ENCODE measurements at regions not wholly inside any gene's neighbourhood (a gene's known extent, or its start where the extent isn't known, plus 50 kb on each side); places are given as distances from the start of the nearest gene placed in this dataset.

DNA sequence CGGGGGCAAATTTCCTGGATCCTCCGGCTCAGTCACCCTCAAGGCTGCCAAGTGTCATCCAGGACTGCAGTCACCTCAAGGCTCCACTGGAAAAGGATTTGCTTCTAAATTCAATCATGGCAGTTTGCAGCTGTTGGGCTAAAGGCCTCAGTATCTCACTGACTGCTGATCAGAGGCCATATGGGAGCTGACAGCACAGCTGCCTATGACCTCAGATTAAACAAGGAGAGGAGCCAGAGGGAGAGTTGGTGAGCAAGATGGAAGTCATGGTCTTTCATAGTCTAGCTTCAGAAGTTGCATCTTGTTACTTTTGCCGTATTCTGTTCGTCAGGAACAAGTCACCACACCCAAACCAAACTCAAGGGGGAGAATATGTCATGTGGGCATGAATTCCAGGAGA lies 849.7 kb downstream of the UQCRFS1 start:
- Histone ChIP-seq H2BK12ac (ENCODE audit: low read length) (no peak overlapping the region), H2BK120ac (ENCODE audit: low read depth, low read length) (no peak overlapping the region), H2AK5ac (ENCODE audit: low read depth, low read length) (no peak overlapping the region), H3K9me3 (replicated peaks in 1 of 2; ENCODE audit: control insufficient read depth in 2 of 2, insufficient read depth in 1 of 2, low read depth in 1 of 2, low read length in 2 of 2) (no peaks in the 10 kb centered on the region), H3K27ac (replicated peaks; ENCODE audit: low read length) (no peak overlapping the region), H3K27me3 (ENCODE audit: control insufficient read depth in 3 of 3, insufficient read depth in 3 of 3, low read depth in 1 of 3, low read length in 3 of 3) (no peaks in the 10 kb centered on the region), H3K18ac (ENCODE audit: low read length) (no peak overlapping the region), H3K4me1 (ENCODE audit: control insufficient read depth in 2 of 2, insufficient read depth in 1 of 2, low read depth in 1 of 2, low read length in 2 of 2) (no peaks in the 10 kb centered on the region), H3K23ac (ENCODE audit: low read depth, low read length, poor library complexity) (no peak overlapping the region), H3K9ac (ENCODE audit: low read depth, low read length, poor library complexity) (no peak overlapping the region), H2BK5ac (ENCODE audit: low read length) (no peak overlapping the region), H3K4me2 (ENCODE audit: insufficient read depth, low read length, poor library complexity, severe bottlenecking) (no peak overlapping the region), H2BK15ac (ENCODE audit: low read length) (no peak overlapping the region), H3K36me3 (replicated peaks in 1 of 2; ENCODE audit: control insufficient read depth in 2 of 2, insufficient read depth in 2 of 2, low read length in 2 of 2) (no peaks in the 10 kb centered on the region), H3K4ac (ENCODE audit: low read length) (no peak overlapping the region), H4K91ac (ENCODE audit: low read depth, low read length, poor library complexity) (no peak overlapping the region), H4K8ac (ENCODE audit: low read depth, low read length) (no peak overlapping the region), H2AFZ (ENCODE audit: low read length) (no peak overlapping the region), H3K79me1 (ENCODE audit: low read depth, low read length) (no peaks in the 10 kb centered on the region), H3K4me3 (ENCODE audit: low read length in 2 of 2) (no peak overlapping the region), H3K14ac (ENCODE audit: low read length) (no peak overlapping the region)
- no peak for DNase-seq (ENCODE audit: low spot score)
- no CpG with 5 or more reads among the region's 4 CpGs for WGBS, 2 donors (ENCODE audit: extremely low coverage in 2 of 2, insufficient read length in 2 of 2, insufficient replicate concordance in 1 of 2)

- Histone ChIP-seq H3K79me1 (ENCODE audit: low read depth, low read length) (no peaks in the 10 kb centered on the region), H2BK12ac (ENCODE audit: low read length) (no peak overlapping the region), H2BK120ac (ENCODE audit: low read depth, low read length) (no peak overlapping the region), H2AK5ac (ENCODE audit: low read depth, low read length) (no peak overlapping the region), H3K9me3 (replicated peaks in 1 of 2; ENCODE audit: control insufficient read depth in 2 of 2, insufficient read depth in 1 of 2, low read depth in 1 of 2, low read length in 2 of 2) (no peaks in the 10 kb centered on the region), H4K91ac (ENCODE audit: low read depth, low read length, poor library complexity) (no peak overlapping the region), H2BK5ac (ENCODE audit: low read length) (no peak overlapping the region), H3K4me1 (ENCODE audit: control insufficient read depth in 2 of 2, insufficient read depth in 1 of 2, low read depth in 1 of 2, low read length in 2 of 2) (no peaks in the 10 kb centered on the region), H3K4ac (ENCODE audit: low read length) (no peak overlapping the region), H3K4me2 (ENCODE audit: insufficient read depth, low read length, poor library complexity, severe bottlenecking) (no peak overlapping the region), H4K8ac (ENCODE audit: low read depth, low read length) (no peak overlapping the region), H3K36me3 (replicated peaks in 1 of 2; ENCODE audit: control insufficient read depth in 2 of 2, insufficient read depth in 2 of 2, low read length in 2 of 2) (no peaks in the 10 kb centered on the region), H3K14ac (ENCODE audit: low read length) (no peak overlapping the region), H2BK15ac (ENCODE audit: low read length) (no peak overlapping the region), H3K18ac (ENCODE audit: low read length) (no peak overlapping the region), H3K27ac (replicated peaks; ENCODE audit: low read length) (no peak overlapping the region), H3K9ac (ENCODE audit: low read depth, low read length, poor library complexity) (no peak overlapping the region), H3K4me3 (ENCODE audit: low read length in 2 of 2) (no peak overlapping the region), H2AFZ (ENCODE audit: low read length) (no peak overlapping the region), H3K23ac (ENCODE audit: low read depth, low read length, poor library complexity) (no peak overlapping the region), H3K27me3 (ENCODE audit: control insufficient read depth in 3 of 3, insufficient read depth in 3 of 3, low read depth in 1 of 3, low read length in 3 of 3) (no peaks in the 10 kb centered on the region)
- no CpG with 5 or more reads among the region's 2 CpGs for WGBS, 2 donors (ENCODE audit: extremely low coverage in 2 of 2, insufficient read length in 2 of 2, insufficient replicate concordance in 1 of 2)
- DNase-seq (ENCODE audit: low spot score) = no peak
Measured at GRCh38 chr19:28359431-28360414, 853.2 kb downstream of the UQCRFS1 start.

GRCh38 chr19:28358633-28359032 lies 854.3 kb downstream of the UQCRFS1 start:
- no peak for DNase-seq (ENCODE audit: low spot score)
- H3K79me1 ChIP-seq (ENCODE audit: low read depth, low read length) = no peaks in the 10 kb centered on the region
- no peak overlapping the region for H3K27ac ChIP-seq (replicated peaks; ENCODE audit: low read length)
- H2BK5ac ChIP-seq (ENCODE audit: low read length) = no peak overlapping the region
- no peaks in the 10 kb centered on the region for H3K27me3 ChIP-seq (ENCODE audit: control insufficient read depth in 3 of 3, insufficient read depth in 3 of 3, low read depth in 1 of 3, low read length in 3 of 3)
- H3K9ac ChIP-seq (ENCODE audit: low read depth, low read length, poor library complexity) = no peak overlapping the region
- H3K4me2 ChIP-seq (ENCODE audit: insufficient read depth, low read length, poor library complexity, severe bottlenecking) = no peak overlapping the region
- H3K23ac ChIP-seq (ENCODE audit: low read depth, low read length, poor library complexity) = no peak overlapping the region
- no peak overlapping the region for H2BK15ac ChIP-seq (ENCODE audit: low read length)
- H2AK5ac ChIP-seq (ENCODE audit: low read depth, low read length) = no peak overlapping the region
- H3K9me3 ChIP-seq (replicated peaks in 1 of 2; ENCODE audit: control insufficient read depth in 2 of 2, insufficient read depth in 1 of 2, low read depth in 1 of 2, low read length in 2 of 2) = no peaks in the 10 kb centered on the region
- H3K14ac ChIP-seq (ENCODE audit: low read length) = no peak overlapping the region
- no peak overlapping the region for H3K4me3 ChIP-seq (ENCODE audit: low read length in 2 of 2)
- H2BK12ac ChIP-seq (ENCODE audit: low read length) = no peak overlapping the region
- no peaks in the 10 kb centered on the region for H3K4me1 ChIP-seq (ENCODE audit: control insufficient read depth in 2 of 2, insufficient read depth in 1 of 2, low read depth in 1 of 2, low read length in 2 of 2)
- no peak overlapping the region for H2BK120ac ChIP-seq (ENCODE audit: low read depth, low read length)
- no peaks in the 10 kb centered on the region for H3K36me3 ChIP-seq (replicated peaks in 1 of 2; ENCODE audit: control insufficient read depth in 2 of 2, insufficient read depth in 2 of 2, low read length in 2 of 2)
- no peak overlapping the region for H4K91ac ChIP-seq (ENCODE audit: low read depth, low read length, poor library complexity)
- H3K18ac ChIP-seq (ENCODE audit: low read length) = no peak overlapping the region
- no CpG with 5 or more reads among the region's 2 CpGs for whole genome bisulfite sequencing, 2 donors (ENCODE audit: extremely low coverage in 2 of 2, insufficient read length in 2 of 2, insufficient replicate concordance in 1 of 2)
- no peak overlapping the region for H4K8ac ChIP-seq (ENCODE audit: low read depth, low read length)
- H3K4ac ChIP-seq (ENCODE audit: low read length) = no peak overlapping the region
- H2AFZ ChIP-seq (ENCODE audit: low read length) = no peak overlapping the region

DNA sequence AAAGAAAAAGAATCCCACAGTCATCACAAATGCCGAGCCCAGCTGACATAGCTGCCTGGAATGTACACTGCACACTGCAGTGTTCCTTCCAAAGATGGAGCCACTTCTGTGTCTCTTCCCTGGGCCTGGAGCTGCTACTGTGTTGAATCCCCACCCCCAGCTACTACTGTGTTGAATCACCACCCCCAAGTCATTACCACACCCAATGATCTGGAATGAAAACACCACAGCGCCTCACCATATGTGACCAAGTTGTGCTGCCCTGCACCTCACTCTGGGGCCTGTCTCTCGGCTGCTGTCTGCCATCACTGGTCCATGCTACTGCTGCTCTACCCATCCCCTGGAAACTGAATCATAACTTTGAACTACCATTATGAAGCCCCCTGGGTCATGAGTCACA lies 861.2 kb downstream of the UQCRFS1 start:
- no peaks in the 10 kb centered on the region for H3K36me3 ChIP-seq (replicated peaks in 1 of 2; ENCODE audit: control insufficient read depth in 2 of 2, insufficient read depth in 2 of 2, low read length in 2 of 2)
- H3K27me3 ChIP-seq (ENCODE audit: control insufficient read depth in 3 of 3, insufficient read depth in 3 of 3, low read depth in 1 of 3, low read length in 3 of 3) = no peaks in the 10 kb centered on the region
- H2AK5ac ChIP-seq (ENCODE audit: low read depth, low read length) = no peak overlapping the region
- H3K23ac ChIP-seq (ENCODE audit: low read depth, low read length, poor library complexity) = no peak overlapping the region
- H3K14ac ChIP-seq (ENCODE audit: low read length) = no peak overlapping the region
- no peak overlapping the region for H2BK5ac ChIP-seq (ENCODE audit: low read length)
- H3K18ac ChIP-seq (ENCODE audit: low read length) = no peak overlapping the region
- H3K4me3 ChIP-seq (ENCODE audit: low read length in 2 of 2) = no peak overlapping the region
- no peaks in the 10 kb centered on the region for H3K4me1 ChIP-seq (ENCODE audit: control insufficient read depth in 2 of 2, insufficient read depth in 1 of 2, low read depth in 1 of 2, low read length in 2 of 2)
- no peak for DNase-seq (ENCODE audit: low spot score)
- no peak overlapping the region for H2BK120ac ChIP-seq (ENCODE audit: low read depth, low read length)
- H3K27ac ChIP-seq (replicated peaks; ENCODE audit: low read length) = no peak overlapping the region
- H2AFZ ChIP-seq (ENCODE audit: low read length) = no peak overlapping the region
- no peak overlapping the region for H2BK12ac ChIP-seq (ENCODE audit: low read length)
- H4K8ac ChIP-seq (ENCODE audit: low read depth, low read length) = no peak overlapping the region
- no peaks in the 10 kb centered on the region for H3K9me3 ChIP-seq (replicated peaks in 1 of 2; ENCODE audit: control insufficient read depth in 2 of 2, insufficient read depth in 1 of 2, low read depth in 1 of 2, low read length in 2 of 2)
- H2BK15ac ChIP-seq (ENCODE audit: low read length) = no peak overlapping the region
- H4K91ac ChIP-seq (ENCODE audit: low read depth, low read length, poor library complexity) = no peak overlapping the region
- WGBS, 2 donors (ENCODE audit: extremely low coverage in 2 of 2, insufficient read length in 2 of 2, insufficient replicate concordance in 1 of 2) = no CpG with 5 or more reads among the region's 3 CpGs
- peaks cover 2% of the 10 kb centered on the region for H3K79me1 ChIP-seq (ENCODE audit: low read depth, low read length)
- H3K9ac ChIP-seq (ENCODE audit: low read depth, low read length, poor library complexity) = no peak overlapping the region
- H3K4me2 ChIP-seq (ENCODE audit: insufficient read depth, low read length, poor library complexity, severe bottlenecking) = no peak overlapping the region
- no peak overlapping the region for H3K4ac ChIP-seq (ENCODE audit: low read length)

All from neuronal stem cell (in vitro differentiated cells).